ENCODE measurements at regions not wholly inside any gene's neighbourhood (a gene's known extent, or its start where the extent isn't known, plus 50 kb on each side); places are given as distances from the start of the nearest gene placed in this dataset.
"Not testable (repeated sequence)": the region's sequence is repeated elsewhere in the genome, so short reads cannot be mapped to it uniquely, and the experiment has no call there.

DNA sequence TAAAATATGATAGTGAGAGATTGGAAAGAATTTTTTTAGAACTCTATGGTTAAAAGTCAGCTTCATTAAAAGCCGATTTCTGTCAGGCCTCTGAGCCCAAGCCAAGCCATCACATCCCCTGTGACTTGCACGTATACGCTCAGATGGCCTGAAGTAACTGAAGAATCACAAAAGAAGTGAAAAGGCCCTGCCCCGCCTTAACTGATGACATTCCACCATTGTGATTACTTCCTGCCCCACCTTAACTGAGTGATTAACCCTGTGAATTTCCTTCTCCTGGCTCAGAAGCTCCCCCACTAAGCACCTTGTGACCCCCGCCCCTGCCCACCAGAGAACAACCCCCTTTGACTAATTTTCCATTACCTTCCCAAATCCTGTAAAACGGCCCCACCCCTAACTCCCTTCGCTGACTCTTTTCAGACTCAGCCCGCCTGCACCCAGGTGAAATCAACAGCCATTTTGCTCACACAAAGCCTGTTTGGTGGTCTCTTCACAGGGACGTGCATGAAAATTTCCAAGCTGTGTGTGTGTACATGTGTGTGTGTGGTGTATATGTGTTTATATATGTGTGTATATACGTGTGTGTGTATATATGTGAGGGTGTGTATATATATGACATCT lies 595.5 kb upstream of the HTR2C start:
- CTCF ChIA-PET, result interaction anchor here (0.6 kb wide), 1 partner anchor 1281 kb away, joined by 3 read pairs; no protein-coding TSS in a partner anchor
- DNase-seq (ENCODE audit: unreplicated experiment); BruUV-seq (replicated peaks); H3K27ac Mint-ChIP-seq (ENCODE audit: low read depth, unreplicated experiment); POLR2A ChIA-PET; H3K9me3 Mint-ChIP-seq (ENCODE audit: unreplicated experiment); H3K4me1 Mint-ChIP-seq (ENCODE audit: insufficient read depth, unreplicated experiment); intact Hi-C loops (cut with micrococcal nuclease); H3K4me3 Mint-ChIP-seq (ENCODE audit: unreplicated experiment); H3K36me3 Mint-ChIP-seq (ENCODE audit: insufficient read depth, unreplicated experiment): not testable (repeated sequence)
- peaks cover 48% of the 10 kb centered on the region for H3K27me3 Mint-ChIP-seq (ENCODE audit: insufficient read depth, unreplicated experiment)

GRCh38 chrX:113986427-113986826 lies 597.5 kb upstream of the HTR2C start:
- Mint-ChIP-seq H3K4me1 (ENCODE audit: insufficient read depth, unreplicated experiment) (no peaks in the 10 kb centered on the region), H3K4me3 (ENCODE audit: unreplicated experiment) (no peak overlapping the region), H3K9me3 (ENCODE audit: unreplicated experiment) (peaks cover 7% of the 10 kb centered on the region), H3K27me3 (ENCODE audit: insufficient read depth, unreplicated experiment) (peaks cover 57% of the 10 kb centered on the region), H3K27ac (ENCODE audit: low read depth, unreplicated experiment) (no peak overlapping the region), H3K36me3 (ENCODE audit: insufficient read depth, unreplicated experiment) (no peaks in the 10 kb centered on the region)
- DNase-seq (ENCODE audit: unreplicated experiment), result no peak
- ChIA-PET CTCF (no interaction called here), POLR2A (no interaction called here)
- TF ChIP-seq CTCF (IDR thresholded peaks at IDR 0.05; ENCODE audit: unreplicated experiment), result no peak
- intact Hi-C loops (cut with micrococcal nuclease), result no loop called here
- no TSS peak for BruUV-seq (replicated peaks)

GRCh38 chrX:113982766-113983165 lies 601.1 kb upstream of the HTR2C start:
- BruUV-seq (replicated peaks), result no TSS peak
- Mint-ChIP-seq H3K27ac (ENCODE audit: low read depth, unreplicated experiment) (no peak overlapping the region), H3K27me3 (ENCODE audit: insufficient read depth, unreplicated experiment) (peaks cover 62% of the 10 kb centered on the region)

GRCh38 chrX:113980953-113981352 lies 602.9 kb upstream of the HTR2C start:
- no peak for DNase-seq (ENCODE audit: unreplicated experiment)
- no peak for TF ChIP-seq CTCF (IDR thresholded peaks at IDR 0.05; ENCODE audit: unreplicated experiment)
- intact Hi-C loops (cut with micrococcal nuclease), result no loop called here
- BruUV-seq (replicated peaks), result no TSS peak
- no peaks in the 10 kb centered on the region for H3K36me3 Mint-ChIP-seq (ENCODE audit: insufficient read depth, unreplicated experiment)
- no peak overlapping the region for H3K27ac Mint-ChIP-seq (ENCODE audit: low read depth, unreplicated experiment)
- peaks cover 14% of the 10 kb centered on the region for H3K9me3 Mint-ChIP-seq (ENCODE audit: unreplicated experiment)
- H3K27me3 Mint-ChIP-seq (ENCODE audit: insufficient read depth, unreplicated experiment), result peaks cover 64% of the 10 kb centered on the region
- ChIA-PET POLR2A (no interaction called here), CTCF (no interaction called here)
- no peaks in the 10 kb centered on the region for H3K4me1 Mint-ChIP-seq (ENCODE audit: insufficient read depth, unreplicated experiment)
- no peak overlapping the region for H3K4me3 Mint-ChIP-seq (ENCODE audit: unreplicated experiment)

More at GRCh38 chrX:113982766-113983165, 601.1 kb upstream of the HTR2C start:
- Mint-ChIP-seq H3K9me3 (ENCODE audit: unreplicated experiment) (peaks cover 14% of the 10 kb centered on the region), H3K4me3 (ENCODE audit: unreplicated experiment) (no peak overlapping the region), H3K4me1 (ENCODE audit: insufficient read depth, unreplicated experiment) (no peaks in the 10 kb centered on the region), H3K36me3 (ENCODE audit: insufficient read depth, unreplicated experiment) (no peaks in the 10 kb centered on the region)
- intact Hi-C loops (cut with micrococcal nuclease), result no loop called here
- CTCF ChIA-PET, result no interaction called here
- no peak for TF ChIP-seq CTCF (IDR thresholded peaks at IDR 0.05; ENCODE audit: unreplicated experiment)
- POLR2A ChIA-PET, result no interaction called here
- DNase-seq (ENCODE audit: unreplicated experiment), result no peak

DNA sequence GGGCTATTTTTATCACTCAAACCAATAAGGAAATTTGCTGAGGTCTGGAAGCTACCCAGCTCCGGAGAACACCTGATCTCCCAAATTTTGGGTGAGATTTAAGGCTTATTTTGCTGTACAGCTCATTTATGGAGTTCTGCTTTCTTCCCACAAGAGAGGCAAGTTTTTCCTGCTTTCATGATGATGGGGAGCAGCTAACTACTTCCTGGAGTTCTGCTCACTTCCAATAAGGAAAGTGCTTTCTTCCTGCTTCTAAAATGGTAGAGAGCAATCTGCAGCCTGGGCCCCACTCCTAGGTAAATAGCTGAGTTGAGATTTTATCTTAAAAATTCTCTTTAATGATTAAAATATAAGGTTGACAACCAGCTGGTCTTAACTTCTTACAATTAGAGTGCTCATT lies 606.0 kb upstream of the HTR2C start:
- no TSS peak for BruUV-seq (replicated peaks)
- POLR2A ChIA-PET, result no interaction called here
- no peak for DNase-seq (ENCODE audit: unreplicated experiment)
- no peak for TF ChIP-seq CTCF (IDR thresholded peaks at IDR 0.05; ENCODE audit: unreplicated experiment)
- H3K4me3 Mint-ChIP-seq (ENCODE audit: unreplicated experiment), result no peak overlapping the region
- CTCF ChIA-PET, result interaction anchor here (0.6 kb wide), 2 partner anchors 97 to 1109 kb away, joined by 3 to 4 read pairs; no protein-coding TSS in a partner anchor
- intact Hi-C loops (cut with micrococcal nuclease), result no loop called here
- peaks cover 63% of the 10 kb centered on the region for H3K27me3 Mint-ChIP-seq (ENCODE audit: insufficient read depth, unreplicated experiment)
- H3K36me3 Mint-ChIP-seq (ENCODE audit: insufficient read depth, unreplicated experiment), result no peaks in the 10 kb centered on the region
- no peak overlapping the region for H3K27ac Mint-ChIP-seq (ENCODE audit: low read depth, unreplicated experiment)
- H3K4me1 Mint-ChIP-seq (ENCODE audit: insufficient read depth, unreplicated experiment), result no peaks in the 10 kb centered on the region
- peaks cover 14% of the 10 kb centered on the region for H3K9me3 Mint-ChIP-seq (ENCODE audit: unreplicated experiment)
